ENCODE measurements at regions not wholly inside any gene's neighbourhood (a gene's known extent, or its start where the extent isn't known, plus 50 kb on each side); places are given as distances from the start of the nearest gene placed in this dataset.

- TF ChIP-seq, protein P1, sequence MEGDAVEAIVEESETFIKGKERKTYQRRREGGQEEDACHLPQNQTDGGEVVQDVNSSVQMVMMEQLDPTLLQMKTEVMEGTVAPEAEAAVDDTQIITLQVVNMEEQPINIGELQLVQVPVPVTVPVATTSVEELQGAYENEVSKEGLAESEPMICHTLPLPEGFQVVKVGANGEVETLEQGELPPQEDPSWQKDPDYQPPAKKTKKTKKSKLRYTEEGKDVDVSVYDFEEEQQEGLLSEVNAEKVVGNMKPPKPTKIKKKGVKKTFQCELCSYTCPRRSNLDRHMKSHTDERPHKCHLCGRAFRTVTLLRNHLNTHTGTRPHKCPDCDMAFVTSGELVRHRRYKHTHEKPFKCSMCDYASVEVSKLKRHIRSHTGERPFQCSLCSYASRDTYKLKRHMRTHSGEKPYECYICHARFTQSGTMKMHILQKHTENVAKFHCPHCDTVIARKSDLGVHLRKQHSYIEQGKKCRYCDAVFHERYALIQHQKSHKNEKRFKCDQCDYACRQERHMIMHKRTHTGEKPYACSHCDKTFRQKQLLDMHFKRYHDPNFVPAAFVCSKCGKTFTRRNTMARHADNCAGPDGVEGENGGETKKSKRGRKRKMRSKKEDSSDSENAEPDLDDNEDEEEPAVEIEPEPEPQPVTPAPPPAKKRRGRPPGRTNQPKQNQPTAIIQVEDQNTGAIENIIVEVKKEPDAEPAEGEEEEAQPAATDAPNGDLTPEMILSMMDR (IDR thresholded peaks at IDR 0.05), result no peak
- TF ChIP-seq POLR2AphosphoS5 (IDR thresholded peaks at IDR 0.05) (no peak), POLR2A (IDR thresholded peaks at IDR 0.05) (no peak), EP300 (IDR thresholded peaks at IDR 0.05) (no peak)
- Histone ChIP-seq H3K27me3 (no peaks in the 10 kb centered on the region), H3K36me3 (no peaks in the 10 kb centered on the region), H3K4me1 (no peaks in the 10 kb centered on the region), H3K27ac (no peak overlapping the region), H3K4me3 (no peak overlapping the region), H3K9me3 (no peaks in the 10 kb centered on the region)
- no peak for ATAC-seq (ENCODE audit: low FRiP score in 2 of 2)
- WGBS, 2 donors, result 78 to 83% methylated on average over 7 of the region's 7 CpGs
- no peak for DNase-seq
These were observed 251.6 kb upstream of the APCDD1 start for GRCh38 chr18:10202845-10203321.

GRCh38 chr18:10205151-10205550 is 249.3 kb upstream of the APCDD1 start:
- H3K27ac ChIP-seq, result no peak overlapping the region
- H3K4me3 ChIP-seq, result no peak overlapping the region
- ATAC-seq (ENCODE audit: low FRiP score in 2 of 2) (peak; percentile 57 to 61), DNase-seq (peak in 1 of 2 donors; percentile 68)
- H3K36me3 ChIP-seq, result no peaks in the 10 kb centered on the region
- WGBS, 2 donors, result 51 to 62% methylated on average over 8 to 9 of the region's 9 CpGs
- H3K4me1 ChIP-seq, result no peaks in the 10 kb centered on the region
- no peaks in the 10 kb centered on the region for H3K27me3 ChIP-seq
- no peaks in the 10 kb centered on the region for H3K9me3 ChIP-seq
- no peak for TF ChIP-seq POLR2A (IDR thresholded peaks at IDR 0.05)
- TF ChIP-seq EP300 (IDR thresholded peaks at IDR 0.05), result no peak
- TF ChIP-seq, protein P1 (IDR thresholded peaks at IDR 0.05), result no peak
- TF ChIP-seq POLR2AphosphoS5 (IDR thresholded peaks at IDR 0.05), result no peak

- Histone ChIP-seq H3K4me1 (peaks cover 0 to 4% (median 0%) of the 10 kb centered on the region in 4 donors), H3K9me3 (no peaks in the 10 kb centered on the region), H3K4me3 (no peak overlapping the region), H3K27me3 (no peaks in the 10 kb centered on the region), H3K27ac (no peak overlapping the region), H3K36me3 (no peaks in the 10 kb centered on the region)
- ATAC-seq (ENCODE audit: low FRiP score in 2 of 2) (no peak), DNase-seq (no peak)
- 45 to 70% methylated on average over 3 of the region's 3 CpGs for WGBS, 2 donors
- TF ChIP-seq EP300 (IDR thresholded peaks at IDR 0.05) (no peak), POLR2AphosphoS5 (IDR thresholded peaks at IDR 0.05) (no peak), POLR2A (IDR thresholded peaks at IDR 0.05) (no peak)
- TF ChIP-seq, protein P1 (IDR thresholded peaks at IDR 0.05), result no peak
These were observed 246.6 kb upstream of the APCDD1 start for GRCh38 chr18:10207682-10208345.

DNA sequence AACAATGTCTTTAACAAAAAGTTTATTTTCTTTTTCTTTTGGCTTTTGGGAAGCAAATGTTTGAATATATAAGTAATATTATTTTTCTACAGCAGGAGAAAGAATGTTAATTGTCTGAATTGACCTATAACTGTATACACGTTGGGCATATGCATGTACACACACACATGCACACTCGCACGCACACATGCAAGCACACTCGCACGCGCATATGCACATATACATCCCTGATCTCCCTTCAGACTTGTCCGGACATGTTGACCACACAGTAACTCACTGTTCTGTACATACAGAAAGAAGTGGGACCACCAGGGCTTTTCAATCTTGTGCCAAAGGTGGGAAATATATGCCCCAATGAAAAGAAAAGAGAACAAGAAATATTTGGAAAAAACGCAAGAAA is 245.1 kb upstream of the APCDD1 start:
- no peak for DNase-seq

More for the DNA sequence above, 245.1 kb upstream of the APCDD1 start:
- H3K4me3 ChIP-seq, result no peak overlapping the region
- 89 to 92% methylated on average over 8 of the region's 8 CpGs for WGBS, 2 donors
- H3K27me3 ChIP-seq, result no peaks in the 10 kb centered on the region
- TF ChIP-seq POLR2A (IDR thresholded peaks at IDR 0.05) (no peak), EP300 (IDR thresholded peaks at IDR 0.05) (no peak), POLR2AphosphoS5 (IDR thresholded peaks at IDR 0.05) (no peak)
- TF ChIP-seq, protein P1 (IDR thresholded peaks at IDR 0.05), result no peak
- H3K4me1 ChIP-seq, result peaks cover 9 to 16% (median 10%) of the 10 kb centered on the region in 4 donors
- no peak overlapping the region for H3K27ac ChIP-seq
- no peaks in the 10 kb centered on the region for H3K36me3 ChIP-seq
- no peak for ATAC-seq (ENCODE audit: low FRiP score in 2 of 2)
- H3K9me3 ChIP-seq, result no peaks in the 10 kb centered on the region
